SU-DHL-6 (cell line): ENCODE measurements at regions not wholly inside any gene's neighbourhood (a gene's known extent, or its start where the extent isn't known, plus 50 kb on each side); places are given as distances from the start of the nearest gene placed in this dataset.

Experiments
- H2AFZ ChIP-seq: fragments of 200-600 bp; sonication (generic); 2 replicates; pipeline ENCODE4 v1.6.1; 2014; ENCODE audit warnings: low read depth, mild to moderate bottlenecking, moderate library complexity, mixed read lengths, antibody characterized with exemption, low read length; ENCODE audit not compliant: severe bottlenecking
- H3F3A ChIP-seq: fragments of 200-600 bp; shearing (Covaris generic); 2 replicates; pipeline ENCODE4 v1.6.0; 2016; ENCODE audit warnings: antibody characterized with exemption, mild to moderate bottlenecking; ENCODE audit not compliant: insufficient read depth
- H3K27ac ChIP-seq: fragments of 200-600 bp; sonication (generic); 2 replicates; pipeline ENCODE4 v1.5.1; 2016; ENCODE audit warnings: low read depth, mild to moderate bottlenecking, low read length, moderate library complexity, mixed read lengths
- H3K27me3 ChIP-seq: fragments of 200-600 bp; sonication (generic), shearing (Covaris generic); 2 replicates; pipeline ENCODE4 v1.6.0; 2014; ENCODE audit warnings: mild to moderate bottlenecking, low read length
- H3K36me3 ChIP-seq: fragments of 200-600 bp; sonication (generic); 2 replicates; pipeline ENCODE4 v1.6.1; 2014; ENCODE audit warnings: mild to moderate bottlenecking, low read length, mixed read lengths
- H3K4me2 ChIP-seq: fragments of 300-600, 200-600 bp; shearing (Covaris generic), sonication (generic); 2 replicates; pipeline ENCODE4 v1.6.0; 2014; ENCODE audit warnings: low read length, low read depth, mild to moderate bottlenecking; ENCODE audit not compliant: poor library complexity, severe bottlenecking
- H3K4me3 ChIP-seq: fragments of 200-600 bp; sonication (generic); 2 replicates; pipeline ENCODE4 v1.5.1; 2014; ENCODE audit warnings: antibody characterized with exemption, low read length, mild to moderate bottlenecking, mixed read lengths; ENCODE audit not compliant: insufficient read depth, poor library complexity, severe bottlenecking
- H3K79me2 ChIP-seq: fragments of 200-600 bp; sonication (generic); 2 replicates; pipeline ENCODE4 v1.6.1; 2014; ENCODE audit warnings: mild to moderate bottlenecking, low read length, moderate library complexity; ENCODE audit not compliant: insufficient read depth
- H3K9ac ChIP-seq: fragments of 200-600 bp; sonication (generic); 2 replicates; pipeline ENCODE4 v1.7.0; 2014; ENCODE audit warnings: mild to moderate bottlenecking, low read length
- H3K9me2 ChIP-seq: fragments of 200-600 bp; sonication (generic); replicated peaks from 2 replicates; pipeline ENCODE4 v1.6.1; 2014; ENCODE audit warnings: low read length; ENCODE audit not compliant: insufficient read depth
- H3K9me3 ChIP-seq: fragments of 200-600 bp; sonication (generic); 2 replicates; pipeline ENCODE4 v1.6.1; 2014; ENCODE audit warnings: low read length, mixed read lengths; ENCODE audit not compliant: insufficient read depth
- H4K20me1 ChIP-seq: fragments of 200-600 bp; sonication (generic); 2 replicates; pipeline ENCODE4 v1.6.1; 2014; ENCODE audit warnings: low read depth, mild to moderate bottlenecking, antibody characterized with exemption, low read length, moderate library complexity, mixed read lengths
- EZH2phosphoT487 ChIP-seq: fragments of 200-600 bp; sonication (generic), shearing (Covaris generic); conservative IDR thresholded peaks from 2 replicates; pipeline ENCODE4 v1.6.1; 2018; ENCODE audit warnings: mild to moderate bottlenecking, antibody characterized with exemption, low read length, moderate library complexity, mixed read lengths
- TF ChIP-seq, protein P1 (sequence below): fragments of 200-600 bp; sonication (generic); IDR thresholded peaks from one replicate; pipeline ENCODE4 v1.5.1; 2017; ENCODE audit warnings: antibody characterized with exemption, mild to moderate bottlenecking, low read length, moderate library complexity; ENCODE audit not compliant: insufficient read depth, poor library complexity, severe bottlenecking

- H3K4me2 ChIP-seq: no peak overlapping the region
- no peaks in the 10 kb centered on the region for H3K27me3 ChIP-seq
- no peak overlapping the region for H3K4me3 ChIP-seq
- H2AFZ ChIP-seq: no peak overlapping the region
- no peaks in the 10 kb centered on the region for H3K9me2 ChIP-seq
- no peak for TF ChIP-seq EZH2phosphoT487
- TF ChIP-seq, protein P1, sequence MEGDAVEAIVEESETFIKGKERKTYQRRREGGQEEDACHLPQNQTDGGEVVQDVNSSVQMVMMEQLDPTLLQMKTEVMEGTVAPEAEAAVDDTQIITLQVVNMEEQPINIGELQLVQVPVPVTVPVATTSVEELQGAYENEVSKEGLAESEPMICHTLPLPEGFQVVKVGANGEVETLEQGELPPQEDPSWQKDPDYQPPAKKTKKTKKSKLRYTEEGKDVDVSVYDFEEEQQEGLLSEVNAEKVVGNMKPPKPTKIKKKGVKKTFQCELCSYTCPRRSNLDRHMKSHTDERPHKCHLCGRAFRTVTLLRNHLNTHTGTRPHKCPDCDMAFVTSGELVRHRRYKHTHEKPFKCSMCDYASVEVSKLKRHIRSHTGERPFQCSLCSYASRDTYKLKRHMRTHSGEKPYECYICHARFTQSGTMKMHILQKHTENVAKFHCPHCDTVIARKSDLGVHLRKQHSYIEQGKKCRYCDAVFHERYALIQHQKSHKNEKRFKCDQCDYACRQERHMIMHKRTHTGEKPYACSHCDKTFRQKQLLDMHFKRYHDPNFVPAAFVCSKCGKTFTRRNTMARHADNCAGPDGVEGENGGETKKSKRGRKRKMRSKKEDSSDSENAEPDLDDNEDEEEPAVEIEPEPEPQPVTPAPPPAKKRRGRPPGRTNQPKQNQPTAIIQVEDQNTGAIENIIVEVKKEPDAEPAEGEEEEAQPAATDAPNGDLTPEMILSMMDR: no peak
- no peaks in the 10 kb centered on the region for H3K9me3 ChIP-seq
- H3F3A ChIP-seq: no peaks in the 10 kb centered on the region
- H4K20me1 ChIP-seq: no peaks in the 10 kb centered on the region
- no peaks in the 10 kb centered on the region for H3K36me3 ChIP-seq
- no peak overlapping the region for H3K9ac ChIP-seq
- H3K79me2 ChIP-seq: no peaks in the 10 kb centered on the region
- no peak overlapping the region for H3K27ac ChIP-seq
Measured at GRCh38 chr1:213641312-213641711, 346.5 kb upstream of the PROX1 start.

- H3K9me2 ChIP-seq: no peaks in the 10 kb centered on the region
- TF ChIP-seq EZH2phosphoT487: no peak
Measured at GRCh38 chr1:213643360-213643759, 344.4 kb upstream of the PROX1 start.

DNA sequence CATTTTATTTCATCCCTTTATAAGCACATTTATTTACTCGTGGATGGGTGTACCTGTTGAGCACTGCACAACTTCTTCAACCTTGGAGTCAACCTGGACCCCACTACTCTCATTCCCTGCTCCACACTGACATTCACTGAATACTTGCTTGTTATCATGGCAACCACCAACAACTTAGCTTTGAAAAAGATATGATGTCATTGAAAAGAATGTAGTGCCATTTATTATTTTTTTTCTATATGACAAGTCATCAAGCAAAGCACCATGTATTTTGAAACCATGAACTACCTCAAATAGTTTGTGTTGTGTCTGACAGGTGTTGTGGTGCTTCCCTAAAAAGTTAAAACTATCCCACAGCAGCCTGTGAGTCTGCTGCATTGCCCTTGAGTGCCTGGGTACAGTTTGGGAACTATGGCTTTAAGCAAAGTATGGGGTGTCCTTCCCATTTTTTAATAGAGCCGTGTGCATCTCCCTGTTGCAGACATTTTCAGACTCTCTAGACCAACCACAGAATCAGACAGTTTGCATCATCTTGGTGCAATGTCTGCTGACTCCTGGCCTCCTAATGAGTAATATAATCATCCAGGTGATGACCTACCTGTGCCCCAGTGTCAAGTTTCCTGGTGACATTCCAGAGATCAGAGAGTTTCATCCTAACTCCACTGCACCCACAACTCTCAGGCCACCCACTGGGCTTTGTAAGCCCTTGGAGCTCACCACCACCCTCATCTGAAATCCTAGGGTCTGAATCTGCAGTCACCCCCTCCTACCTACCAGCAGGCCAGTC is 339.7 kb upstream of the PROX1 start:
- H3K79me2 ChIP-seq: no peaks in the 10 kb centered on the region
- H3K27ac ChIP-seq: no peak overlapping the region
- no peak overlapping the region for H3K4me2 ChIP-seq
- H3K36me3 ChIP-seq: no peaks in the 10 kb centered on the region
- no peaks in the 10 kb centered on the region for H4K20me1 ChIP-seq
- no peak overlapping the region for H2AFZ ChIP-seq
- H3K9me2 ChIP-seq: no peaks in the 10 kb centered on the region
- TF ChIP-seq, protein P1: no peak
- TF ChIP-seq EZH2phosphoT487: no peak
- H3F3A ChIP-seq: no peaks in the 10 kb centered on the region
- no peaks in the 10 kb centered on the region for H3K9me3 ChIP-seq
- no peaks in the 10 kb centered on the region for H3K27me3 ChIP-seq
- H3K4me3 ChIP-seq: no peak overlapping the region
- no peak overlapping the region for H3K9ac ChIP-seq

More at GRCh38 chr1:213643360-213643759, 344.4 kb upstream of the PROX1 start:
- H4K20me1 ChIP-seq: no peaks in the 10 kb centered on the region
- H2AFZ ChIP-seq: no peak overlapping the region
- no peak overlapping the region for H3K4me2 ChIP-seq
- H3K79me2 ChIP-seq: no peaks in the 10 kb centered on the region
- H3F3A ChIP-seq: no peaks in the 10 kb centered on the region
- H3K9me3 ChIP-seq: no peaks in the 10 kb centered on the region
- H3K27me3 ChIP-seq: no peaks in the 10 kb centered on the region
- H3K36me3 ChIP-seq: no peaks in the 10 kb centered on the region
- no peak overlapping the region for H3K27ac ChIP-seq
- no peak overlapping the region for H3K9ac ChIP-seq
- no peak overlapping the region for H3K4me3 ChIP-seq

DNA sequence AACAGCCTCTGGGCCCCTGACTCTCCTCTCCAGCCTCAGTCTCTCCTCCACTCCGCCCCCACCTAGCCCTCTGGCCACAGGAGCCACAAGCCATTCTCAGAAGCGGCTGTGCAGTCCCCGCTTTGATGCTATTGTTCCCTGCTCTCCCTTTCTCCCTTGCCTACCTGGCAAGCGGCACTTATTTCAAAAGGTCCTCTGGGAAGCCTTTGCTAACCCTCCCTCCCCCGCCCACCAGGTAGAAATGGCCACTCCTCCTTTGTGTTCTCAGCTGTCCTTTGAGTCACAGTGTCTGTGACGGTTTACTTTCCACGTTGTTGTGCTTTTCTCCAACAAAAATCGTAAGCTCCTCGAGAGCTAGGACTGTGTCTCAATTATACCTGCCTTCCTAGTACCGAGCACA is 338.4 kb upstream of the PROX1 start:
- no peak for TF ChIP-seq EZH2phosphoT487
- TF ChIP-seq, protein P1: no peak
- H3K9me2 ChIP-seq: no peaks in the 10 kb centered on the region

More for the DNA sequence above, 338.4 kb upstream of the PROX1 start:
- Histone ChIP-seq H3K4me3 (no peak overlapping the region), H2AFZ (no peak overlapping the region), H4K20me1 (no peaks in the 10 kb centered on the region), H3K4me2 (no peak overlapping the region), H3K79me2 (no peaks in the 10 kb centered on the region), H3K9ac (no peak overlapping the region), H3K27ac (no peak overlapping the region), H3K27me3 (no peaks in the 10 kb centered on the region), H3K36me3 (no peaks in the 10 kb centered on the region), H3F3A (no peaks in the 10 kb centered on the region), H3K9me3 (no peaks in the 10 kb centered on the region)
